SIG-M5 (cell line): ENCODE measurements at regions not wholly inside any gene's neighbourhood (a gene's known extent, or its start where the extent isn't known, plus 50 kb on each side); places are given as distances from the start of the nearest gene placed in this dataset.

Experiments
- DNase-seq: peaks from one replicate; lab custom pipeline; 2025; lab: John Stamatoyannopoulos, UW

GRCh38 chr13:99822820-99823219 is 148.7 kb downstream of the ZIC5 start:
- DNase-seq: no peak

DNA sequence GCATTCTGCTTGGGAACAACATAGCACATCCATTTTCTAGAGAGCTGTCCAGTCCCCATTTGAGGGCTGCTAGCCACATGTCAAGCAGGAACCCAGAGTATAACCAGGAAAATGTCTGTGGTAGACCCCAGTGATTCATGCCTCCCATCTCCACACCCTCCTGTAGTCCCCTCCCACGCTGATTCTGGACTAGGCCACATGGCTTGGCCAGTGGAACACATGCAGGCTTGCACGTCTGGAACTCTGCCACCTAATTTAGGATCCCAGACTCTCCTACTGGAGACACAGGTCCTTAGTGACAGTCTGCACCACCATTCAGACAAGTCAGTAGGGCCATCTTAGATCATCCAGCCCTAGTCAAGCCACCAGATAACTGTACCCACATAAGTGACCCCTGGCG is 149.8 kb downstream of the ZIC5 start:
- DNase-seq: no peak

GRCh38 chr13:99819967-99820366 is 151.6 kb downstream of the ZIC5 start:
- no peak for DNase-seq

- no peak for DNase-seq
These were observed 155.2 kb downstream of the ZIC5 start for GRCh38 chr13:99816321-99816720.

GRCh38 chr13:99813336-99814095 is 158.1 kb downstream of the ZIC5 start:
- DNase-seq: no peak

GRCh38 chr13:99812625-99813024 is 158.9 kb downstream of the ZIC5 start:
- DNase-seq: no peak

DNA sequence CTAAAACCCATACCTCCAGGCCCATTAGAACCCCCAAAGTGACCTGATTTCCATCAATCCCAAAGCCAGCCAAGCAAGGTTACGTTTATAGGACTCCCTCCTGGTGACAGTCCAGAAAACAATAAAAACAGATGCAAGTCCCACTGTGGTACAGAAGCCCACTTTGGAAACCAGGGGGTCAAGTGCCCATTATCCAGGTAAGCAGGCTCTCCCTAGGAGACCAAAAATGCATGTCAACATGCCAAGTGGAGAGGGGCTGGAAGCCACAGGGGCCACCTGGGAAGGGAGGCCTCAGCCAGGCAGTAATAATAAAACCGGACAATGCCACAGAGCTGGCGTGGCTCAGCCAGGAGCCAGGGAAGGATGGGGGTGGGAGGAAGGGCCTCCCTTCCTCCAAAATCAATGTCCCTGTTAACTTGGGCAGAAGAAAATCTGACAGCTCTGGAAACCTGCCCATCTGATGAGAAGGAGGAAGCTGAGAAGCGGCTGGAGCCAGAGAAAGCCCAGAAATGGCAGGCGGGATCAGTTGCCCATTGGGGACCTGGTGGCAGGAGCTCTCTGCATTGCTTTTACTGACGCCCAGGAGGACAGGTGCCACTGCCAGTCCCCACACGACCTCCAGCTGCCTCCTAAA is 160.4 kb downstream of the ZIC5 start:
- no peak for DNase-seq

GRCh38 chr13:99809926-99810325 is 161.6 kb downstream of the ZIC5 start:
- DNase-seq: no peak

- DNase-seq: no peak
These were observed 162.1 kb downstream of the ZIC5 start for GRCh38 chr13:99809496-99809895.

GRCh38 chr13:99808786-99809185 is 162.8 kb downstream of the ZIC5 start:
- no peak for DNase-seq

GRCh38 chr13:99806671-99807070 is 164.9 kb downstream of the ZIC5 start:
- DNase-seq: no peak

DNA sequence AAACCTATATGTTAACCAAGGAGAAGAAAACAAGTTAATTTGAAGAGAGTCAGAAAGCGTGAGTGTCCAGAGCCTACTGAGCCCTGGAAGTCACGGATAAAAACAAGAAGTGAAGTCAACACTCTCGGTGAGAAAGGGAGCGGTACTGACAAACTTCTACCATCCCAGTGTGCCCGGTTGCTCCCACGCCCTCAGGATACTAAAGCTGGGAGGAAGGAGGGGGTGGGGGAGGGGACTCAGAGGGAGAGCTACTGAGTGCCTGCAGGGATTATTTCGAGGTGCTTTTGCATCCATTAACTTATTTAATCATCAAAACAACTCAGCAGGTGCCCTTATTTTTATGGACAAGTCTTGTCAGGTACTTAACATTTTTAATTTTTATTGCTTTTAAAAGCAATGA is 166.2 kb downstream of the ZIC5 start:
- DNase-seq: no peak

DNA sequence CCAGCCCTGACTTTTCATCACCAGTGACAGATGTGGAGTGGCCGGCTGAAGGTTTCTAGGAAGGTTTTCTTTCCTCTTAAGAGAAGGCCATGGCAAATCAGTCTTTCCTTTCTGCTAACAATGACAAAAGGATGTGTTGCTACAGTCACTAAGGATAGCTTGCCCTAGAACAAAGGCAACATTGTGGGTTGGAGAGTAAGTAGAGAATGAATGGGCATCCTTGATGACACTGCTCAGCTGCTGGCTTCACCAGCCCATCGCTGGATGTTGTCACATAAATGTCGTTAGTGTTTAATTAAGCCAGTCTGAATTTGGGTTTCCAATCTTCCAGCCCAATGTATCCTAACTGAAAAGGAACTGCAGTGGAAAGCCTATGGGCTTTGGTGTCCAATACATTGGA is 168.4 kb downstream of the ZIC5 start:
- DNase-seq: no peak

DNA sequence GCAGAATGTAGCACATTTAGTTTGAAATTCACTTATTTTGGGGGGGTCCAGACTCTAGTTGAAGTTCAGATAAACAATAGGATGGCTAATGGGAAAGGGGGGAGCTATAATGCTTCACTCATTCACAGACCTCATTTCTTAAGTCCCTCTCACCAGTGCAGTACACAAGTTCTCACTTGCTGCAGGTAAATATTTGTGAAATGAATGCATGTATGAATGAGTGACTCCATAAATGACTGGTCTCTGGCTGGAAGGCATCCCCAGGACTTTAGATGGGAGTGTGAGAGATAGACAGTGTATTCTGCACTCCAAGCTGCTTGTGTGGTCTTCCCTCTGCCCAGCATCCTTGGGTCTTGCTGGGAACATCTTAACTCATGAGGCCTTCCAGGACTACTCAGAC is 169.2 kb downstream of the ZIC5 start:
- no peak for DNase-seq

DNA sequence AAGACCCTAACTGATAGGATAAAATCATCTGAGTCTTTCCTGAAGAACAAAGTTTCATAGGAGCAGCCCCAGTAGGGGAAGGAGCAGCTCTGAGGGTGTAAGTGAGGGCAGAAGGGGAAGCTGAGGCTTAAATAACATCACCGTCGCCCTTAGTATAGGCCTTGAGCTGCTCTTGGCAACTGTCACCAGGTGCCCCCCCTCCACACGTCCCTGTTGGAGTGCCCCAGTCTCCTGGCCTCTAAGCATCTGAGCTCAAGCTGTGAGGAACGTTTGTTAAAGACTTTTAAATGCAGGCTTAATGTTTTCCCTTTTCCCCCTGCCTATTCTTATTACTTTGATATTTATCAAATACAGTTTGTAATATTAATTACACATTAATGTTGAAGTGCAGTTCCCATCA is 170.6 kb downstream of the ZIC5 start:
- no peak for DNase-seq

GRCh38 chr13:99800011-99800410 is 171.6 kb downstream of the ZIC5 start:
- no peak for DNase-seq

DNA sequence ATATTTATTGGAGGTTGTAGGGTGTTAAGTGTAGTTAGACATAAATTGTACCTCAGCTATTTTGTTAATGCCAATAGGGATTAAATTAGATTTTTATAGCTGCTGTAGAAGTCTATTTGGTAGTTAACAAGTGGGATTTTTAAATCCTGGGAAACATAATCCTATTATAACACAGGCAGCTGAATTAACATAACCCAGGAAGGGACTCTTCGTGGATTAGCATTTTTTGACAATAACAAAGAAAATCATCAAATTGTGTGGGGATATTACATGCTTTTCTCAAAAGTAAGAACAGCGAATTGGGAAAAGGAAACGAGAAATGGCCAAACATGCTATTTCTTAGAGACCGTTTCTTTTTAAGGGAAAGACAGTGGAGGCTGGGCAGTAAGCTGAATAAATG is 172.8 kb downstream of the ZIC5 start:
- no peak for DNase-seq

- no peak for DNase-seq
These were observed 173.9 kb downstream of the ZIC5 start for GRCh38 chr13:99797691-99798090.

DNA sequence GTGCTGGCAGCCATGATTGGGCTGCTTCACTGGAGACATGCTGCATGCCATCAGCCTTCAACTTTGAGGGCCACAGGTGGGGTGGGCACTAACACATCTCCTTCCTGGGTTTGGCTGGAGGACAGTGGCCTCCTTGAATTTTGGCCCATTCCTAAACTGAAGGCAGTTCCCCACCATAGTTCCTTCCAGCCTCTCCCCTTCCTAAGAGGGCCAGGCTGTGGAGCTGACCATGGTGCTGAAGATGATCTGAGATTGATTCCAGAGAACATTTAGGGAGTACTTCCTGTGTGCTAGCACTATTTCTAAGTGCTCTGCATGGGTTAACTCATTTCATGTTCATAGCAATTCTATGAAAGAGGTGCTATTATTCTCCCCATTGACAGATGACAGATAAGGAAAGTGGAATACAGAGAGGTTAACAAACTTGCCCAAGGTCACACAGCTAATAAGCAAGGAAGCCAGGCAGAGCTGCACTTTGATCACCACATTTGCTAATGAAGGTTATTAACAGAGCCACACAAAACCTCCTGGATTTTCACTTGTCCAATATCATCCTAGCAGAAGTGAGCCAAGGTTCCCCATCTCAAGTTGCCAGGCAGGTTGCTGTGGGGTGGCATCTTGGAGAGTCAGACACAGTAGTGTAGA is 175.3 kb downstream of the ZIC5 start:
- DNase-seq: no peak

- no peak for DNase-seq
These were observed 179.3 kb downstream of the ZIC5 start for GRCh38 chr13:99792079-99792921.

DNA sequence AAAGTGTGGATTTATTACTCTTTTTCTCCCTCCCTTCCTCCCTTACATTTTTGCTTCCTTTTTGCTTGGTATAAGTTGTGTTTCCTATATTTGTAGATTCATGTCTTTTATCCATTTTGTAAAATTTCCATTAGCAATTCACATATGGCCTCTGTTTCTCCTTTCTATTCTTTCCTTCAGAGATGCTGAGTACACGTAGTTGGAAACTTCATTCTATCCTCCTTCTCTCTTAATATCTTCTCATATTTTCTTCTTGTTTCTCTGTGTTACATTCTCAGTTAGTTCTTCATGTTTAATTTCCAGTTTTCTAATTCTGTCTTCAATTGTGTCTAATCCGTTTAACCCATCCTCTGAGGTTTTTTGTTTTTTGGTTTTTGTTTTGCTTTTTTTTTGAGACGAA is 188.9 kb downstream of the ZIC5 start:
- DNase-seq: no peak

DNA sequence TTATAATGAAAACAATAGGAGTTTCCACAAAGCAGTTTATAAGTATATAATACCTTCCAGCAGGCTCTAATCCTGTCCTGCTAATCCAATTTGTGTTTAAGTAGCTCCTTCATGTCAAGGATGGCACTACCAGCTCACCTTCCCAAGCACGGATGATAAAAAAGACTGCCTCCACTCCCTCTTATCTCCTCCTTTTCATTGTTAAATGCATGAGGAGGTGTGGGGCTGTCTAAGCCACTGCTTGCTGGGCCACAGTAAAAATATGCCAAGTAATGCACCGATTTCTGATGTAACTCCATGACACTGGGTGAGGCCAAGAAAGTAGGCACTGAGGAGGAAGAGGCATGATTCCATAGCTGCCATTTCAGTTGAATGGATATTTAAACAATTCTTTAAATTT is 193.1 kb downstream of the ZIC5 start:
- no peak for DNase-seq

- no peak for DNase-seq
These were observed 193.7 kb downstream of the ZIC5 start for GRCh38 chr13:99777873-99778272.
